H1 (cell line): ENCODE measurements at regions not wholly inside any gene's neighbourhood (a gene's known extent, or its start where the extent isn't known, plus 50 kb on each side); places are given as distances from the start of the nearest gene placed in this dataset.

ENCODE experiments used
- CTCF ChIA-PET: fragments of 300-600 bp; sonication (Branson Sonifier 250); formaldehyde crosslinking; loops from one replicate; lab custom pipeline; 2021; ENCODE audit not compliant: partially characterized antibody; lab: Charles Lee
- POLR2A ChIA-PET: fragments of 300-600 bp; sonication (Branson Sonifier 250); formaldehyde crosslinking; loops from one replicate; lab custom pipeline; 2021; ENCODE audit warnings: inconsistent platforms; ENCODE audit not compliant: partially characterized antibody; lab: Charles Lee
- DNase-seq, 2 experiments: peaks; one replicate each; pipeline versions ENCODE4 v3.0.0 to v3.0.0-alpha.2; 2010 to 2022; ENCODE audit warnings: low spot score in 2 of 2, low read depth in 1 of 2, mixed read lengths in 1 of 2
- FAIRE-seq: peaks from 2 replicates; lab custom pipeline; 2011; peaks lifted over from hg19 to GRCh38; lab: Jason Lieb, UNC
- H2AFZ ChIP-seq: 2 replicates; pipeline ENCODE4 v1.8.1; 2012; ENCODE audit warnings: low read length, inconsistent platforms
- H2AK5ac ChIP-seq: 2 replicates; pipeline ENCODE4 v1.6.1; 2013; ENCODE audit warnings: low read depth, low read length
- H2BK120ac ChIP-seq: replicated peaks from 2 replicates; pipeline ENCODE3; 2013; ENCODE audit warnings: low read depth, low read length, inconsistent platforms
- H2BK12ac ChIP-seq: 2 replicates; pipeline ENCODE4 v1.6.1; 2013; ENCODE audit warnings: low read depth, low read length
- H2BK15ac ChIP-seq: 2 replicates; pipeline ENCODE4 v1.6.1; 2013; ENCODE audit warnings: low read length
- H2BK20ac ChIP-seq: 2 replicates; pipeline ENCODE4 v1.6.1; 2013; ENCODE audit warnings: low read length
- H2BK5ac ChIP-seq: 2 replicates; pipeline ENCODE4 v1.6.1; 2013; ENCODE audit warnings: low read depth, low read length
- H3K14ac ChIP-seq: 2 replicates; pipeline ENCODE4 v1.6.1; 2013; ENCODE audit warnings: inconsistent platforms; ENCODE audit not compliant: insufficient read length
- H3K18ac ChIP-seq: 2 replicates; pipeline ENCODE4 v1.6.1; 2013; ENCODE audit warnings: low read length; ENCODE audit errors: extremely low read depth
- H3K23ac ChIP-seq: 2 replicates; pipeline ENCODE4 v1.6.1; 2013; ENCODE audit warnings: inconsistent platforms; ENCODE audit not compliant: insufficient read length
- H3K23me2 ChIP-seq: 2 replicates; pipeline ENCODE4 v1.6.1; 2013; ENCODE audit warnings: low read depth, low read length
- H3K27ac ChIP-seq: 2 replicates; pipeline ENCODE4 v1.6.1; 2011; ENCODE audit warnings: low read depth, low read length, inconsistent platforms
- H3K27me3 ChIP-seq, 4 experiments: replicated peaks in 1 of 4; 1 replicate in 1 of 4; 2 replicates in 3 of 4; pipeline versions ENCODE4 v1.6.1 to v1.8.1; 2011 to 2013; ENCODE audit warnings: low read length in 3 of 4, mild to moderate bottlenecking in 3 of 4, inconsistent platforms in 2 of 4, mixed read lengths in 2 of 4, moderate library complexity in 1 of 4; ENCODE audit not compliant: control insufficient read depth in 3 of 4, insufficient read depth in 3 of 4; ENCODE audit errors: extremely low read depth in 1 of 4
- H3K36me3 ChIP-seq, 4 experiments: 2 replicates each; pipeline versions ENCODE4 v1.6.1 to v1.8.1; 2011 to 2013; ENCODE audit warnings: mild to moderate bottlenecking in 4 of 4, low read length in 3 of 4, moderate library complexity in 2 of 4, control low read depth in 1 of 4, inconsistent platforms in 1 of 4; ENCODE audit not compliant: insufficient read depth in 4 of 4, control insufficient read depth in 2 of 4
- H3K4ac ChIP-seq: replicated peaks from 2 replicates; pipeline ENCODE3; 2013; ENCODE audit warnings: low read length, low read depth, mixed read lengths, inconsistent platforms; ENCODE audit not compliant: insufficient read length
- H3K4me1 ChIP-seq, 4 experiments: replicated peaks in 1 of 4; 1 replicate in 1 of 4; 2 replicates in 3 of 4; pipeline versions ENCODE4 v1.6.1 to v1.8.1; 2011 to 2013; ENCODE audit warnings: low read length in 3 of 4, inconsistent platforms in 2 of 4, mixed read lengths in 1 of 4; ENCODE audit not compliant: insufficient read depth in 4 of 4, control insufficient read depth in 3 of 4
- H3K4me2 ChIP-seq, 2 experiments: 2 replicates each; pipeline versions ENCODE4 v1.6.1 to v1.8.1; 2011 to 2013; ENCODE audit warnings: low read depth in 2 of 2, low read length in 2 of 2, control low read depth in 1 of 2, inconsistent platforms in 1 of 2, mild to moderate bottlenecking in 1 of 2; ENCODE audit not compliant: insufficient read depth in 1 of 2
- H3K4me3 ChIP-seq, 4 experiments: fragments of 200-600, 300-600 bp in 1 of 4; sonication (generic), shearing (Covaris generic), sonication (Bioruptor Twin) in 1 of 4; 2 replicates each; pipeline versions ENCODE4 v1.5.1 to v1.8.1; 2011 to 2016; ENCODE audit warnings: low read length in 4 of 4, low read depth in 3 of 4, control low read depth in 2 of 4, inconsistent platforms in 2 of 4, mild to moderate bottlenecking in 2 of 4, mixed read lengths in 1 of 4, moderate library complexity in 1 of 4; ENCODE audit not compliant: insufficient read depth in 2 of 4; ENCODE audit errors: extremely low read depth in 1 of 4
- H3K56ac ChIP-seq: replicated peaks from 2 replicates; pipeline ENCODE3; 2013; ENCODE audit warnings: low read depth, mild to moderate bottlenecking, mixed read lengths, low read length, inconsistent platforms; ENCODE audit not compliant: insufficient read length
- H3K79me1 ChIP-seq: 2 replicates; pipeline ENCODE4 v1.6.1; 2013; ENCODE audit warnings: low read depth, low read length, control low read depth
- H3K79me2 ChIP-seq, 2 experiments: 2 replicates each; pipeline versions ENCODE4 v1.6.1 to v1.8.1; 2012 to 2013; ENCODE audit warnings: low read length in 2 of 2, mild to moderate bottlenecking in 2 of 2, inconsistent platforms in 1 of 2; ENCODE audit not compliant: insufficient read depth in 2 of 2, control insufficient read depth in 1 of 2
- H3K9ac ChIP-seq, 4 experiments: replicated peaks in 1 of 4; 1 replicate in 1 of 4; 2 replicates in 3 of 4; pipeline versions ENCODE4 v1.6.1 to v1.8.1; 2011 to 2013; ENCODE audit warnings: low read depth in 3 of 4, low read length in 3 of 4, control low read depth in 2 of 4, mild to moderate bottlenecking in 2 of 4, moderate library complexity in 2 of 4, inconsistent platforms in 1 of 4; ENCODE audit errors: extremely low read depth in 1 of 4
- H3K9me3 ChIP-seq, 2 experiments: 2 replicates each; pipeline versions ENCODE4 v1.6.1 to v1.8.1; 2012 to 2013; ENCODE audit warnings: mild to moderate bottlenecking in 2 of 2, moderate library complexity in 2 of 2, control low read depth in 1 of 2, inconsistent platforms in 1 of 2, low read depth in 1 of 2, low read length in 1 of 2, mixed read lengths in 1 of 2; ENCODE audit not compliant: insufficient read depth in 2 of 2
- H4K20me1 ChIP-seq, 2 experiments: replicated peaks in 1 of 2; 2 replicates each; pipeline versions ENCODE3 to v1.8.1; 2011 to 2013; ENCODE audit warnings: inconsistent platforms in 2 of 2, low read length in 2 of 2, mild to moderate bottlenecking in 1 of 2; ENCODE audit not compliant: insufficient read depth in 2 of 2, control insufficient read depth in 1 of 2
- H4K5ac ChIP-seq: 2 replicates; pipeline ENCODE4 v1.6.1; 2013; ENCODE audit warnings: low read length, low read depth, mixed read lengths, inconsistent platforms; ENCODE audit not compliant: insufficient read length
- H4K8ac ChIP-seq: 2 replicates; pipeline ENCODE4 v1.8.0; 2013; ENCODE audit warnings: mild to moderate bottlenecking, moderate library complexity, low read length, inconsistent platforms; ENCODE audit not compliant: insufficient read depth; ENCODE audit errors: extremely low read depth
- H4K91ac ChIP-seq: replicated peaks from 2 replicates; pipeline ENCODE3; 2013; ENCODE audit warnings: low read length, mixed read lengths, inconsistent platforms; ENCODE audit not compliant: insufficient read length
- ASH2L ChIP-seq: fragments of 200-600, 300-600 bp; sonication (generic); IDR thresholded peaks from one replicate; pipeline ENCODE4 v1.7.1; 2017; ENCODE audit warnings: low read length
- ATF2 ChIP-seq: IDR thresholded peaks from 2 replicates; pipeline ENCODE4 v1.6.1; 2012; ENCODE audit warnings: low read length, inconsistent platforms
- CEBPB ChIP-seq: IDR thresholded peaks from 2 replicates; pipeline ENCODE4 v1.6.1; 2012; ENCODE audit warnings: low read depth, low read length
- CTBP2 ChIP-seq: IDR thresholded peaks from 2 replicates; pipeline ENCODE4 v1.7.0; 2011; ENCODE audit warnings: borderline replicate concordance, mild to moderate bottlenecking, moderate library complexity, mixed read lengths, low read length; ENCODE audit not compliant: insufficient read depth, insufficient read length
- FOSL1 ChIP-seq: IDR thresholded peaks from 2 replicates; pipeline ENCODE4 v1.6.1; 2011; ENCODE audit warnings: mild to moderate bottlenecking, low read depth, low read length, moderate library complexity; ENCODE audit not compliant: insufficient read depth
- JUN ChIP-seq: IDR thresholded peaks from 2 replicates; pipeline ENCODE4 v1.6.1; 2011; ENCODE audit warnings: low read depth, mild to moderate bottlenecking, improper control_type of control experiment, low read length
- NANOG ChIP-seq: IDR thresholded peaks from 2 replicates; pipeline ENCODE4 v1.6.1; 2011; ENCODE audit warnings: low read length, low read depth, mild to moderate bottlenecking, inconsistent platforms; ENCODE audit not compliant: insufficient read depth, poor library complexity, severe bottlenecking
- SIRT6 ChIP-seq: IDR thresholded peaks from one replicate; pipeline ENCODE4 v1.7.1; 2012; ENCODE audit warnings: low read length, inconsistent platforms
- SP4 ChIP-seq: IDR thresholded peaks from 2 replicates; pipeline ENCODE4 v1.6.1; 2012; ENCODE audit warnings: low read length, inconsistent platforms
- SUZ12 ChIP-seq: fragments of 200-600 bp; sonication (generic); IDR thresholded peaks from 2 replicates; pipeline ENCODE4 v1.6.1; 2012; ENCODE audit warnings: mild to moderate bottlenecking, inconsistent platforms, low read length, moderate library complexity, mixed read lengths
- YY1 ChIP-seq: IDR thresholded peaks from 2 replicates; pipeline ENCODE4 v1.6.1; 2011; ENCODE audit warnings: low read depth, mild to moderate bottlenecking, low read length
- ZNF274 ChIP-seq: IDR thresholded peaks from 2 replicates; pipeline ENCODE4 v1.7.0; 2012; ENCODE audit warnings: low read length, borderline replicate concordance; ENCODE audit errors: extremely low read depth
- WGBS, 2 experiments: shearing (Covaris generic) in 1 of 2; methylation state at CpG; one replicate each; pipeline versions ENCODE4 v1.1.6 to v1.1.7; 2013 to 2015; ENCODE audit warnings: low lambda C conversion rate in 2 of 2, mixed read lengths in 2 of 2, inconsistent platforms in 1 of 2, low coverage in 1 of 2, missing lambda C conversion rate in 1 of 2; ENCODE audit not compliant: insufficient replicate concordance in 2 of 2, insufficient coverage in 1 of 2, insufficient read length in 1 of 2; ENCODE audit errors: extremely low coverage in 1 of 2, missing lambda C conversion rate in 1 of 2; 5-methylcytosine and 5-hydroxymethylcytosine counted together

- no peak overlapping the region for H4K91ac ChIP-seq
- H3K4me3 ChIP-seq: no peak overlapping the region
- H3K27ac ChIP-seq: no peak overlapping the region
- no peaks in the 10 kb centered on the region for H3K4me1 ChIP-seq
- no peak for DNase-seq
- H4K20me1 ChIP-seq: peaks cover 0 to 2% of the 10 kb centered on the region in 2 experiments
- peaks cover 4% of the 10 kb centered on the region; the same call in 1 of the 2 replicates for H3K23me2 ChIP-seq
- H3K36me3 ChIP-seq: no peaks in the 10 kb centered on the region
- no peaks in the 10 kb centered on the region for H3K79me2 ChIP-seq
- no peak overlapping the region for H4K8ac ChIP-seq
- H2AK5ac ChIP-seq: no peak overlapping the region
- H2BK12ac ChIP-seq: no peak overlapping the region
- no peaks in the 10 kb centered on the region for H3K79me1 ChIP-seq
- no peak overlapping the region for H3K4ac ChIP-seq
- no peak overlapping the region for H3K4me2 ChIP-seq
- no peak overlapping the region for H3K14ac ChIP-seq
- no peaks in the 10 kb centered on the region for H3K27me3 ChIP-seq
- WGBS, 2 experiments: 92% methylated on average over 19 of the region's 19 CpGs; no CpG with 5 or more reads in 1 of the 2 experiments
- no peak overlapping the region for H3K18ac ChIP-seq
- no peak overlapping the region for H2BK20ac ChIP-seq
- H4K5ac ChIP-seq: no peak overlapping the region
- no peak overlapping the region for H2BK15ac ChIP-seq
- no peak for FAIRE-seq
- no peaks in the 10 kb centered on the region for H3K9me3 ChIP-seq
- no peak overlapping the region for H3K9ac ChIP-seq
- H2BK120ac ChIP-seq: no peak overlapping the region
- H3K56ac ChIP-seq: no peak overlapping the region
- no peak overlapping the region for H2BK5ac ChIP-seq
- no peak overlapping the region for H2AFZ ChIP-seq
- H3K23ac ChIP-seq: no peak overlapping the region
- ChIA-PET CTCF (no interaction called here), POLR2A (no interaction called here)
- TF ChIP-seq ATF2 (no peak), FOSL1 (no peak), JUN (no peak), CTBP2 (no peak), ZNF274 (no peak), SP4 (no peak), YY1 (no peak), ASH2L (no peak), CEBPB (no peak), SIRT6 (no peak), SUZ12 (no peak), NANOG (no peak)
Measured at GRCh38 chr6:167552961-167553735, 228.3 kb downstream of the TTLL2 start.
